ENCODE measurements at regions not wholly inside any gene's neighbourhood (a gene's known extent, or its start where the extent isn't known, plus 50 kb on each side); places are given as distances from the start of the nearest gene placed in this dataset.

DNA sequence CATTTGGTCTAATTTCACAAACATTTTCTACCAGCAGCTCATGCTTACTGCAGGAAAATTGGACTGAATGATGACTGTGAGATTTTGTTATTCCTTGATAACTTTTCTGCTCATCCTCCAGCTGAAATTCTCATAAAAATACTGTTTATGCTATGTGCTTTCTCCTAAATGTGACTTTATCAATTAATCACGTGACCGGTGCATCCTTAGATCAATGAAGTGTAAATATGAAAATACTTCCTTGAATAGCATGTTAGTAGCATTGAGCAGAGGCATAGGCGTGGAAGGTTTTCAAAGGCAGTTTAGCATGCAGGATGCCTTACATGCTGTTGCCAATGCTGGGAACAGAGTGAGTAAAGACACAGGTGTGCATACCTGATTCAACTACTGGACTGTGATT lies 1002.5 kb downstream of the CBLN2 start:
- no peak for DNase-seq (ENCODE audit: low read depth in 1 of 2, low spot score in 1 of 2)

DNA sequence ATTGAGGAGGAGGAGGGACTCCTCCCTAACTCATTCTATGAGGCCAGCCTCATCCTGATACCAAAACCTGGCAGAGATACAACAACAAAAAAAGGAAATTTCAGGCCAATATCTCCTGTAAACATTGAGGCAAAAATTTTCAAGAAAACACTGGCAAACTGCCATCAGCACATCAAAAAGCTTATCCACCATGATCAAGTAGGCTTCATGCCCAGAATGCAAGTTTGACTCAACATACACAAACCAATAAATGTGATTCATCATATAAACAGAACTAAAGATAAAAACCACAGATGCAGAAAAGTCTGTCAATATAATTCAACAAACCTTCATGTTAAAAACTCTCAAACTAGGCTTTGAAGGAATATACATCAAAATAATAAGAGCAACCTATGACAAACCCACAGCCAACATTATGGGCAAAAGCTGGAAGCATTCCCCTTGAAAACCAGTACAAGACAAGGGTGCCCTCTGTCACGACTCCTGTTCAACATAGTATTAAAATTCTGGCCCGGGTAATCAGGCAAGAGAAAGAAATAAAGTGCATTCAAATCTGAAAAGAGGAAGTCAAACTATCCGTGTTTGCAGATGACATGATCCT lies 1014.3 kb downstream of the CBLN2 start:
- DNase-seq (ENCODE audit: low read depth in 1 of 2, low spot score in 1 of 2): no peak

DNA sequence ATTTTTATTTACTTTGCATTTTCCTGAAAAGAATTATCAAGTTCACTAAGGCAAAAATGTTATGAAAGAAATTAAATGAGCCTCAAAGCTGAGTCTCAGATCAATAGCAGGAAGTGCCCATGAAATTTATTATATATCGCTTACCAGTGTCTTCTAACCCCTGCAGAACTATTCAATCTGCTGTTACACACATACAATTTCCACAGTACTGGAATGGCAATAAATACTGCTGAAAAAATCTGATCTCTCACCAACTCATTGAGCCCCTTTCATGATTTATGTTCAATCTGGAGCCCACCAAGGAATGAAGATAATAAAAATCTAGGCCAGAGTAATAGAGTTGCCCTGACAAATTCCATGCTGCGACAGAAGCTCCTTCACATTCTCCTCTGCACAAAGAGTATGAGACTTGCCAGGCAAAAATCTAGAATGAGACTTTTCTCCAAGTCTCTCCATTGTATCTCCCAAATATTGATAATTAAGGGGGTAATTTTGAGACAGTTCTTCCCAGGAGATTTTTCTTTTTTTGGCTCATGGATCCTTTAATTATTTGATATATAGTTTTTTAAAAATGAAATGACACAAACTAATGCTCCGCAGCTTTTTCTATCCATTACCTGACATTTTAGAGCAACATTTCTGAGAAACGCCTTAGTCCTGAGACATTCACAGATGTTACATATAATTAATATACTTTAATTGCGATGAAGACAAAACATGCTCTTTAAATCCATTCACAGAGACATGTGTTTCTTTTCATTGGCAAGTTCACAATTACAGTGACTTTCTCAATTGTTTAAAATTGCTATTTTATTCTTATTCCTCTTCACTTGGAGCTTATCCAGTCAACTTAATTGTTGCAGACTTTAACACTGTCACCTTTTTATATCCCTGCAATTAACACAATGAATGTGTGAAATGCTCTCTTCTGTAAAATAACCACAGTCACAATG lies 1020.4 kb downstream of the CBLN2 start:
- no peak for DNase-seq (ENCODE audit: low read depth in 1 of 2, low spot score in 1 of 2)

DNA sequence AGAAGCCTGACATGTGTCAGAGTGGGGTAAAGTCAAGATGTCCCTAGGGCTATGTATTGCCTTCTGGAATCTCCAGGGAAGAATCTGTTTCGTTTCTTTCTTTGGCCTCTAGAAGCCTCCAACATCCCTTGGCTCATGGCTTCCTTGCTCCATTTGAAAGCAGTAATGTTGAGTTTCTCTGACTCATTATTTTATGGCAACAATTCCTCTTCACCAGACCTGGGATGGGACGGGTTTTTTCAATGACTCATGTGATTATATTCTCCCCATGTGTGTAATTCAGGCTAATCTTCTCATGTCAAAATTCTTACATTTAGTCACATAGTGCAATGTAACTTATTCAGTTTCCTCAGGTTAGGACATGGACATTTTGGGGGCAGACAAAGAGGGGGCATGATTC lies 1038.6 kb downstream of the CBLN2 start:
- no peak for DNase-seq (ENCODE audit: low read depth in 1 of 2, low spot score in 1 of 2)

DNA sequence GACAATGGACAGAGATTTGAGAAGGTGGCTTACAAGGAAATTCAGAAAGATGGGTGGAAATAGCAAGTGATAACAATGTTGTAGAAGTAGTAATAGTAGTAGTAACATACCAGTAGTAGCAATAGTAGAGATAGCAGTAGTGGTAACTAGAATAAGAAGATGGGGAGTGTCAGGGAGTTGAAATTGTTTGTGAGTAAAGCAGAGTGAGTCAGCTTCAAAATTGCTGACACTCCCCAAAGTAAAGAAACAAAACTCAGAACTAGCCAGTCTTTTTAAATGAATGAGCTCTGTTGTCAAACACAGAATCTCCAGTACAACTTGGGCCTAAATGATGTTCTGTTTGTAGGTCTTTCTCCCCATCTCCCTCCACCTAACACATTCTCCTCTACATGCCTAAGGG lies 1040.9 kb downstream of the CBLN2 start:
- DNase-seq (ENCODE audit: low read depth in 1 of 2, low spot score in 1 of 2): no peak

DNA sequence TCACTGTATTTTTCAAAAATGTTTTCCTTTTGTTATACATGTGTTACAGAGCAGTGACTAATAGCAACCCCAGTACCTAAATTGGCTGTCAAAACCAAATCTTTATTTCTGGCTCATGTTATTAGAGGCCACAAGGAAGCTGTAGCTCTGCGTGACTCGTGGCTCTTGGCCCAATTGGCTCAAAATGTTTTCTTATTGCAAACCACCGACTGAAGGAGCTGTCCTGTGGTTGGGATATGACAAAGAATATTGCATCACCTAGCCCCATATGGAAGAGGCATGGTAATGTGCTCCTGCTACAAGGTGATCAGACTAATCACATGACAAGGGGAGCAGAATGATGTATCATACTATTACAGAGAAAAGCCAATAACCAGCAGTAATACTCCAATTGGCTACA lies 1058.5 kb downstream of the CBLN2 start:
- DNase-seq (ENCODE audit: low read depth in 1 of 2, low spot score in 1 of 2): no peak

DNA sequence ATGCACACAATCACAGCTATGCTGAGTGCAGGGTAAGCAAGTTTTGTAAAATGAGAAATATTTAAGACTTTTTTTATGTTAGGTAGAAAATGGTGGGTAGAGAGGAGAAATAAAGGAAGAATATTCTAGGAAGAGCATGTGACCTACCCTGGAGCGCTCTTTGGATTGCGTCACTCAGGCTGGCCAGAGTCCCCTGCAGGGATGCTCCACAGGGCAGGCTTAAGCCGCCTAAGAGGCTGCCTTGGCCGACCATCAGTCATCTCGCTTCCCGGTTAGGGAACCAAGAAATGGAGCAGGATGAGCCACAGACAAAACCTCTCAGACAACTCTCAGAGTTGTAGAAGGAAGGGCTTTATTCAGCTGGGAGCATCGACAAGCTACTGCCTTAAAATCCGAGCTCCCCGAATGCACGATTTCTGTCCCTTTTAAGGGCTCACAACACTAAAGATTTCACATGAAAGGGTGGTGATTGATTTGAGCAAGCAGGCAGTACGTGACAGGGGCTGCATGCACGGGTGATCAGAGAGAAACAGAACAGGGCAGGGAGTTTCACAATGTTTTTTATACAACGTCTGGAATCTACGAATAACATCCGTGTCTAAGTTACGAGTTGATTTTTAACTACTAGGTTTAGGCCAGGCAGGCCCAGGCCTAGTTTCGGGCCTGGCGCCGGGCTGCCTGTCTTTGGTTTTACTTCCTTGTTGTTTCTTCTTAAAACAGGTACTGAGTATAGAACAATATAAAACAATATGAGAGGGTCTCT lies 1072.0 kb downstream of the CBLN2 start:
- DNase-seq (ENCODE audit: low read depth in 1 of 2, low spot score in 1 of 2): no peak

DNA sequence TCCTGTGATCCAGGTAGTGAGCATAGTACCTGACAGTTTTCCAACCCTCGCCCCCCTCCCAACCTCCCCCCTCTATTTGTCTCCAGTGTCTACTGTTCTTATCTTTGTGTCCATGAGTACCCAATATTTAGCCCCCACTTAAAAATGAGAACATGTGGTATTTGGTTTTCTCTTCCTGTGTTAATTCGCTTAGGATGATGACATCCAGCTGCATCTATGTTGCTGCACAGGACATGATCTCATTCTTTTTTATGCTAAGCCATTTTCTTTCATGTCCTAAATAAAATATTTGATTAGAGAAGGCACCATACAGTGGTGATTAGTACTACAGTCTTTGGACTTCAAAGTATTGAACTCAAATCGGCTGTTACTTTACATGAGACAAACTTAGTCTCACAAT lies 1087.9 kb downstream of the CBLN2 start:
- DNase-seq (ENCODE audit: low read depth in 1 of 2, low spot score in 1 of 2): no peak

DNA sequence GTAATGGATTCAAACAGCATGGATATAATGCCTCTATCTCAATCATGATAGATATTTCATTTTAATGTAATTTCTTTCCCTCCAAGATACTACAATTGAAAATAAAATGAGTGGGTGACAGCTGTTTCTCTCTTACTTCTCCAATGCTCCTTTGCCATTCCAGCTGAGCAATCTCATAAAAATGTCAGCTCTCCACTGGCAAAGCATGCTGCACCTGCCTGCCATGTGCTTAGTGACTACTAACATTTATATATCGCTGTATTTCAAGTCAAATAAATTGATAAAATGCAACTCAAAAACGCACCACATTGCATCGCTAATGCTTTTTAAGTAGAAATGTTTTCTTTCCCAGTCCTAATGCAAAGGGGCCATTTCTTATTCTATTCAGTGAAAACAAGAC lies 1093.9 kb downstream of the CBLN2 start:
- DNase-seq (ENCODE audit: low read depth in 1 of 2, low spot score in 1 of 2): no peak

DNA sequence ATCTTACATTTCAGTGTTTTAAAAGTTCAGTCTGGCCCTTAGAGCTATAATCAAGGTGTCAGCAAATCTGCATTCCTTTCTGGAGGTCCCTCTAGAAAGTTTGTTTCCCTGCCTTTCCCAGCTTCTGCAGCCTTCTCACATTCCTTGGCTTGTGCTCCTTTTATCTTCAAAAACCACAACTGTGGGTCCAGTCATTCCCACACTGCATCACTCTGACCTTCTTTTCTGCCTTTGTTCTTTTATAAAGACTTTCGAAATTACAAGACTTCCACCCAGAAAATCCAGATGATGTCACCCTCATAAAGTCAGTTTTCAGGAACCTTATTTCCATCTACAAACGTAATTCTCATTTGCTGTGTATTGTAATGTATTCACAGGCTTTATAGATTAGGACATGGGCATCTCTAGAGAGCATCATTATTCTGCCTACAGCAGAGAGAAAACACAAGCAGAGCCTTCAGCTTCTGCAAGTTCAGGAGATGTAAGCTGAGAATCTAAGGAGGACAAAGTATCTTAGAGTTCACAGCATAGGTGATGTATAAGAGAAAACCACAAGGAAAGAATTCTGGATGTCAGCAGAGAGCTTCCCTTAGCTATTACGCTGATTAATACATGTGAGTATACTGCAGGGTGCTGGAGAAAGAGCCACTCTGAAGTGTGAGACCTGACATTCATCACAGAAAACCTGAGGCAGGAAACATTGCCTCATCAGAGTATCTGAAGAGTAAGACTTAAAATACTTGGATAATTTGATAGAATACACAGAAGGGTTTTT lies 1100.2 kb downstream of the CBLN2 start:
- no peak for DNase-seq (ENCODE audit: low read depth in 1 of 2, low spot score in 1 of 2)

DNA sequence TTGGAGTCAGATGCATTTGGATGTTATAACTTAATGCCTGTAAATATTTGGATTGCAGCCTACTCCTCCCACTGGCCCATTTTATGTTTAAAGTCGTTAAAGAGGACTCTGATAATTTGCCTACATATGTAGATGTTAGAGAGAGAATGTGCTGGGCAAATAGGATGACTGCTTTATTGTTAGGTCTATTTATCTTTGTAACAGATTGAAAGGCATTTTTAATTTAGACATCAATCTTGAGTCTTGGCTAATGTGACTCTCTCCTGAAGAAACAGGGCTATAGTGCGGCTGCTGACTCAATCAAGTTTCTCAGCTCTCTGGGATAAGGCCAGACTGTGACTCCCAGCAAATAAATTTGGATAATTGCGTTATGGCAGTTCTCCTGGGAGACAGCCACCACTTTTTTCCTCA lies 1101.4 kb downstream of the CBLN2 start:
- DNase-seq (ENCODE audit: low read depth in 1 of 2, low spot score in 1 of 2): no peak

DNA sequence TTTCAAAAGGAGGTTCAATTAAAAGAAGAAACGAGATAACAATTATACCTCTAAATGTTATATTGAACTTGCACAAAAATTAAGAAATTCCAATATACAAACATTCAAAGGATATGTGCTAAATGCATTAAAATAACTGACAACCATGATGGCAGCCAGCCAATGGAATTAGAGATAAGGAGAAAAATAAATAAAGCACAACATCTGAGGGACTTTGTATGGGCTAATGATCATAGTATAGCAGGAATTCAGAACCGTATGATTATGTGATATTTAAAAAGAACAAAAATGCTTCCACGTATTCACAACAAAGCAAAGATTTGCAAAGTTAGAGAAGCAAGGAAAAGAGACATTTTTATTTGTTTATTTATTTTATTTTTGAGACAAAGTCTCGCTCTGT lies 1103.0 kb downstream of the CBLN2 start:
- DNase-seq (ENCODE audit: low read depth in 1 of 2, low spot score in 1 of 2): no peak

DNA sequence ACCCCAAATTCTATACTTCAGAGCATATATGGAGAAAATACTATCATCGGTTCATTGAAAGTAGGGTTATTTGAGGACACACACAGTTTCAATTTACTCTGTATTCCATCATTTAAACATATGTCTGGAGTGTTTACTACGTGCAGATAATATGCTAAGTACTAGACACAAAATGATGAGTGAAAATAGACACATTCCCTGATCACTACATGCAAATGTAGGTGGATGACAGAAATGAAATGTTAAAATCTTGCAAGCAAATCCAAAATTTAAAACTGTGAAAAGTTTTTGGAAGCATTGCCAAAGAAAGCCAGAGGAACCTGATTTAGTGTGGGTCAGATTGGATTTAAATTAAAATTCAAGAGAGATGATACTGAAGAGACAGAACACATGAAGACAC lies 1106.6 kb downstream of the CBLN2 start:
- DNase-seq (ENCODE audit: low read depth in 1 of 2, low spot score in 1 of 2): no peak

DNA sequence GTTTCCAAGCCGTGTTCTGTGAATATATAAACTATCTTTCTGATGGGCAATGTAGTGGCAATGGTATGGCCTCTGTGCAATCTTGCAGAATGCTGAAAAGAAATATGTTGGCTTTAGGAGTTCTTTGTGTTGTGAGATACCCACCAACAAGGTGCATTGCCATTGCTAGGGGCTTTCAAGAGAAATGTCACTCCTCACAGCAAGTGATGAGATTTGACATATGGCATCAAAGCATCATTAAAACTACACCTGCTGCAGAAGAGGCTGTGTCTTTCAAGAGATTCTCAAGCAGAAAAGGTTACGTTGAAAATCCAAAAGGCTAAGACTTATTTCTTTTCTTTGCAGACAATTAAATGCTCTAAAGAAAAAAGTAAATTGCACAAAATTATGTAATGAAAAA lies 1110.8 kb downstream of the CBLN2 start:
- DNase-seq (ENCODE audit: low read depth in 1 of 2, low spot score in 1 of 2): no peak

DNA sequence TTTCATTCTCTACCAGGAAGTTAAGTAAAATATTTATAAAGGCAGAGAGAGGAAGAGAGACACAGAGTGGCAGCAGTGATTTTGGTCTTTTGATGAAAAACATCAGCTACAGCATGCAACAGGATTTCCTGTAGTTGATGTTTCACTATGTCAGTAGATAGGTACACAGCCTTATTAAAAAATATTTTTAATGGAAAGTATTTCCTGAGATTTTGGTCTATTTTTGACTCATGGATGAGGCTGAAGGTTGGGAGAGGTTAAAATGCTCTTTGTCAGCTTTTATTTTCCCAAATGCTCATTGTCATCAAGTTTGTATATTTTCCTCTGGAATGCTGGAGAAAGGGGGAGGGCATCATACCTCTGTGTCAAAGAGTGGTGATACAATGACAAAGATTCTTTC lies 1112.5 kb downstream of the CBLN2 start:
- DNase-seq (ENCODE audit: low read depth in 1 of 2, low spot score in 1 of 2): no peak

DNA sequence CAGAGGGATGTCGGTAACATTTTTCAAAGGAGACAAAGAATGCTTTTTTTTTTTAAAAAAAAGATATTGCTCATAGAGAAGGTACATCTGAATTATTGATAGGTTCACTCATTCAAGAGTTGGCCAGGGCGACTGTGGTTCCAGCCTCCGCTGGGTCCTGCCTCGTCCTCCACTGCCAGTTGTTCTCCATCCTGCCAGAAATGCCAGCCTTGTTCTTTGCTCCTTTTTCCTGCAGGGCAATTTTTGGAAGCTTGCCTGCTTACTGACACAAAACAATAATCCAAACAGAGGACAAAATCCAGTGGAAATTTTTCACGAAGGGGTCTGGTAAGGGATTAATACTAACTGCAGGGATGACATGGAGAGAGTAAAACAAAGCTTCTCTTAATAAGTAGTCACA lies 1113.0 kb downstream of the CBLN2 start:
- DNase-seq (ENCODE audit: low read depth in 1 of 2, low spot score in 1 of 2): no peak

DNA sequence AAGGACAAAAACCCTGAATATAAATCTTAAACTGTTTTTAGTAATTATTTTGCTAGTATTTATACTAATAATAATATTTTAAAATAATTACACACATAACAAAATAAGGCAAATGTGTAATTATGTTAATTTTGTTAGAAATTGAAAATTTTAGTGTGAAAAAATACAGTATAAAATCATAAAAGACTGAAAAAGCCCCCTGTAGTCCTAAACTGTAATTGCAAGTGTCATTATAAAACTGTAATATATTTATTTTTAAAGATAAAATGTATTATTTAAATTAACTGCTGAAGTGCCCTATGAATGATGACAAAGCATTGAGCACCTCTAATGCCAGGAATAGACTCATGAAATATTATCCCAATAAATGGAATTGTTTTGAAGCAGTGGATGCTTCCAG lies 1117.7 kb downstream of the CBLN2 start:
- no peak for DNase-seq (ENCODE audit: low read depth in 1 of 2, low spot score in 1 of 2)

DNA sequence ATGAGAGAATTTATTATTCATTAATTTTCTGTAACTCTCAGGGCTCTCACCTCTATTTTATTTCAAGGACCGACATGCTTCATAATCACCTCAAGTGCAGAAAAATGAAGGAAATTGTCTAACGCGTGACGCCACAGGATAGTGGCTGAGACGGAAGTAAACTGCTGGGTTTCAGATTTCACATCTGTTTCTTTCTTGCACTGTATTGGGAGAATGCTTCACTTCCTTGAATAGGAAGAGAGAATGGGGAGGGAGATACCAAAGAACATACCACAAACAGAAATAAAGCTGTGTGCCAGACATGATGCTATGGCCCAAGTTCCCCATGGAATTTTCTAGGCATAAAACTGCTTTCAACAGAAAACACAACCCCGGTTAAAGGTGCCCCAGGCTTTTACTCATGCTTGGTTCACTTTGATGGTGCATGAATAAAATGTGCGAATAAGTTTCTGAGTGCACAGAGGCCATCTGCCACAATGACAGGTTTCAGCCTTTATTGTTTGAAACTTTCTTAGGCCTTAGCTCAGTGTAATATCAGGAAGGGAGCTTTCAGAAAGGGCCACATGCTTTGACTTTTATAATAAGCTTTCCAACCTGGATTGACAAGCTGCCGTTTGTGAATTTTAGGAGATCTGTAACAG lies 1116.4 kb downstream of the SOCS6 start:
- no peak for DNase-seq (ENCODE audit: low read depth in 1 of 2, low spot score in 1 of 2)

DNA sequence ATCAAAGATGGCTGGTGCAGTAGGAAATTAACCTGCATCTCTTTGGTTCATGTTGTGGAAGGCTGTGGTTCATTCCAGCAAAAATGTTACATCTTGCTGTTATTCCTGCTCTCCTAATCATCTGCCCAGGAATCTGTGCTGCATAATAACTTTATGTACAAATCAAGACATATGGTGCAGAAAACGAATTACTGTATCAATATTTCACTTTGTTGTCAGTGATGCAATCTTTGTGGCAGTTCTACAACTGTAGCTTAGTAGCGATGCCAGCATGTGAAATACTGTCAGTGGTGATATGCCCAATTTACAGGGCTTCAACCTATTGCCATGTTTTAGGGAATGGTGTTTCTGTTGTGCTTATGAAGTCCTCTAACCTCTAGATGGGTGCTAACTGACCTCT lies 1114.7 kb downstream of the SOCS6 start:
- no peak for DNase-seq (ENCODE audit: low read depth in 1 of 2, low spot score in 1 of 2)

DNA sequence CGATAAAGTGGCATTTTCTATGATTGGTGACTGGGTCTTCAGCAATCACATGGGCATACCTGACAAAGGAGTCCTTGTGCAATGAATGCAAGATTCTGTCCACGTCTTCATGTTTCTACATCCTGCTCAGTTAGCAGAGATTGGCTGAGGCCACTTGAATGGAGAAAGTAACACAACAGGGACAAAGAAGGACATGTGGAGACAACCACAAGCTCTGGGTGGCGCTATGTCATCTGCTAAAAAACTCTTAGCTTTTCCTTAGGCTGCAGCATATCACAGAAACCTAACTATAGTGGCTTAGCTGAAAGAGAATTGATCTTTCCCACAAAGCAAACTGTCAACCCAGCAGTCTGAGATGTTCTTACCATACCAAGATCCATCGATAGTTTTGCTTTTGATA lies 1109.7 kb downstream of the SOCS6 start:
- DNase-seq (ENCODE audit: low read depth in 1 of 2, low spot score in 1 of 2): no peak

DNA sequence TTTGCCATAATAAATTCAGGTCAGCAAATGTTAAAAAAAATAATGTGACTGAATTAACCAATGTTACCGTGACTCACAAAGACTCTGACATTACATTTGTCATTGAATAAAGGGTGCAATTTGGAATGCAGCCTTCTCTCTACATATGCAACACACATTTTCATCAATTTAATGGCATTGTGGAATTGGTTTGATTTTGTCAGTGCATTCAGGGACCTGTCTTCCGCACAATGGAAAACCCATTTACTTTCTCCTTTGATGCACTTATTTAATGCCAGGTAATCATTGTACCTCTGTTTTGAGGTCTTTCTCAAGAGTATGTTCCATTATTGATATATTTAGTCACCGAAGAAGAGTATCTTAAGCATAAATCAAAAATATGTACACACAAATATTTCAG lies 1099.3 kb downstream of the SOCS6 start:
- DNase-seq (ENCODE audit: low read depth in 1 of 2, low spot score in 1 of 2): no peak

Data from stimulated activated CD4-positive, alpha-beta T cell treated with anti-CD3 and anti-CD28 coated beads, Interleukin-15, amount 100 ng/mL, for 1 hour (primary cell).